HT1080 (cell line): ENCODE measurements at regions not wholly inside any gene's neighbourhood (a gene's known extent, or its start where the extent isn't known, plus 50 kb on each side); places are given as distances from the start of the nearest gene placed in this dataset.
A peak's percentile ranks its signal among the peaks of the same experiment; 100 is the strongest.

ENCODE experiments used
- DNase-seq: peaks from one replicate; pipeline ENCODE4 v3.0.0-alpha.2; 2015; ENCODE audit warnings: low read depth

- DNase-seq = no peak
These were observed 1031.6 kb upstream of the SEMA6D start for GRCh38 chr15:46685681-46686080.

- DNase-seq = no peak
These were observed 1021.0 kb upstream of the SEMA6D start for GRCh38 chr15:46696281-46696680.

GRCh38 chr15:46701346-46701745, 1016.0 kb upstream of the SEMA6D start:
- DNase-seq = no peak

GRCh38 chr15:46701896-46702295, 1015.4 kb upstream of the SEMA6D start:
- no peak for DNase-seq

DNA sequence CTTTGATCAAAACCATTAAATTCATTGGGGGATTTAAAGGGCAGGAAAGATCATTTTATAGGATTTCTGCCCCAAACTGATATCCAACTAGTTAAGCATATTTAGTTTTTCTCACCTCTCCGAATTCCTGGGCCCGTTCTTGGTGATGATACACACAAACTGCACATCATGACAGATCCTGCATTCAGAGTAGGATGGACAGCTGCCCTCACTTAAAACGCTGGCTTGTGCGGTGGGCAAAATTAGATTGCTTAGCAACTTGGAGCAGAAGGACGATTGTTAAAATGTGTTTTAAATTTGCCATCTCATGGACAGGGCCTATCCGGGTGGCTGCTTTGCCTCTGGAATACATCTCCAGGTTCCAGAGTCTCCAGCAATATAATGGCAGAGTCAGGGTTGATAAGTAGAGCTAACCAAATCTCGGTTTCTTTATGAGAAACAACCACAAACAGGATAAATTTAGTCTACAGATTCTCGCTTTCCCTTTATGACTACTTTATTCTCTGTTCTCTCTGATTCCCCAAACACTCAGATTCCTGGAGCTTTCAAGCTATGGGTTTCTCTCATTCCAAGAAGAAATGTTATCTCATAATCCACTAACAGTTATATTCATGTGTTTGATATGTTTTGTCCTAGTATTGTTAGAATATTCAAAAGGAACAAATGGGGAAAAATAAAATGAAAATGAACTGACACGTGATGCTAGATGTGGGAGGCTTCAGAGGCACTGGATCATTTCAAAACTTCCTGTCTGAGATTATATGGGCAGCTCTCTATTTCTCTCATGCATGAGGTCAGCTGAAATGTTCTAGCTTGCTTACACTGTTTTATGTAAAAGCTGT, 1014.1 kb upstream of the SEMA6D start:
- DNase-seq = no peak

GRCh38 chr15:46703871-46704637, 1013.3 kb upstream of the SEMA6D start:
- DNase-seq = no peak

DNA sequence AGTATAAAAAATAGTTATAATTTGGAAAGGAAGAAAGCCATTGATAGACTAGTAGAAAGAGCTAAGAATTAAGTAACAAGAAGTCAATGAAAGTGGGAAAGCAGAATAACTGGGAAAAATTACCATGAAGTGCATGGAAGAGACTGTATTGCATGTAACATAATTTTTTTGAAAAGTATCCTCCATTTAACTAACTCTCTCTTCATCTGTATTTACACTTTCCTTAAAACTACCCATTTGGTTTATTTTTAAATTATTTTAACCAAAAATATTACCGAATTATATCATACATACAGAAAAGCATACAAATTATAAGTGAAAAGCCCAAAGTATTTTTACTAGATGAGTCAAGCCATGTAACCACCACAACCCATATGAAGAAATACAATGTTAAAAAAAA, 1009.9 kb upstream of the SEMA6D start:
- no peak for DNase-seq

GRCh38 chr15:46708226-46708625, 1009.1 kb upstream of the SEMA6D start:
- peak; percentile 12 for DNase-seq

DNA sequence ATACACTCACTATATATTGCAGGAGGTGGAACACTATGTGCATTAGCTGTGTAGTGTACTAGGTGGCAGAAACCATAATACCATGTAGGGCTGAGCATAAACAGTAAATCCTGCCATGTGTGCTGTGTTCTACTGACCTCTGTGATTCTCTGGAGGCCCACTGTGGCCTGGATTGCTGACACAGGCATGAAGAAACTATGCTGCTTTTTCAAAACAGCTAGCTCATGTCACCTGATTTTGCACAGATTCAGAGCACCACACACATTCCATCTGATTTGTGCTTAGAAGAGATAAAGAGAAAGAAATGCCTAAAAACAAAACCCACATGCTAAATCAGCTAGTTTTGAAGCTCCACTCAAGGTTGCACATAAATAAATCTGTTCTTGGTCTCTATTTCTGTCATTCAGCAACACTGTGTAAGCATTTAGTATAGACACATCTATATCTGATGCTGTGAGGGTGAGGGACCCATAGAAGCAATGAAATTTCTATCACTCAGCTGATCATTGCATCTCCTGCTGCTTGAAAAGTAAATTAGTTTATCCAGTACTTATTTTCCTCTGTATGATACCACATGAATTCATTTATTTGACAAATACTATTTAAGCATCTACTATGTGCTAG, 1007.7 kb upstream of the SEMA6D start:
- DNase-seq = no peak

GRCh38 chr15:46710401-46710960, 1006.8 kb upstream of the SEMA6D start:
- no peak for DNase-seq

GRCh38 chr15:46713045-46713444, 1004.3 kb upstream of the SEMA6D start:
- no peak for DNase-seq

DNA sequence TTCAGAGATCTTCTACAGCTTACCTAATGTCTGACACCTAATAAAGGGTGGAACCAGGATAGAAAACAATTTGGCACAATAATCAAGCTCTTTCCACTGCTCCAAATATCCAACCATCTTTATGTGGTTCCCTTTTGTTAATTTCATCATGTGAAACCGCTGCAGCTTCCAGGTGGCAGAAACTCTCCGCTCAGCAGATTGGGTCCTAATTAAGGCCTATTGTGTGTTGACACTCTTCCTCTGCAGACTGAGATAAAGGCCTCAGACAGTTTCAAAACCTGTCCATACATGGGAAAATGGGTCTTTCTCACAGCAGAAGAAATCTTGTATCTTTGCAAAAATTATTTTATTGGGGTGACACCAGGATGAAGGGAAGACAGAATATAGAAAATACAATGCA, 1002.4 kb upstream of the SEMA6D start:
- no peak for DNase-seq

DNA sequence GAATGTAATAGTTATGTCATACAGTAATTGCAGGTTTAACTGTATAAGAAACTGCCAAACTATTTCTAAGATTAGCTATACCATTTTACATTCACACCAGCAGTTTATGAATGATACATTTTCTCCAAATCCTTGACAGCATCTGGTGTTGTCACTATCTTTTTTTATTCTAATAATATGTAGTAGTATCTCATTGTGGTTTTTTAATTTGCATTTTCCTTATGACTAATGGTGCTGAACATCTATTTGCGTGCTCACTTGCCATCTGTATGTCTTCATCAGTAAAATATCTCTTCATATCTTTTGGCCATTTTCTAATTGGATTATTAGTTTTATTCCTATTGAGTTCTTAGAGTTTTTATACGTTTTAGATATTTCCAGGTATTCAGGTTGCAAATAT, 994.0 kb upstream of the SEMA6D start:
- DNase-seq = no peak

DNA sequence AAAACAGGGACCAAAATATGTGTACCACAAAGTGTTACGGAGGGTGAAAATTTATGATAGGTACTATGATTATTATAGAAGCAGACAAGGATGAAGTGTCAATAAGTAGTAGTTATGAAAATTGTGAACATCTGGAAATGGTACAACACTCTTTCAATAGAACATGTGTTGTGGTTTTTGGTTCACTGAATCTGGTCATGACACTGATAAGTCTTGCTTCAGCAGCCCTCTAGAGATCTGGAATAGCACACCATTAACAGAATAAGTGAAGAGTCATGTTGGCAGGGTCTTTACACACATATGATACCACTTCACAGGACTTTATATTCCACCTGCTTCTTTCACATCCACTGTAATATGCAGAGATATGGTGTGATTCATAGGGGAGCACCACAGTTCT, 985.2 kb upstream of the SEMA6D start:
- DNase-seq = no peak

GRCh38 chr15:46735115-46735514, 982.2 kb upstream of the SEMA6D start:
- DNase-seq = no peak

DNA sequence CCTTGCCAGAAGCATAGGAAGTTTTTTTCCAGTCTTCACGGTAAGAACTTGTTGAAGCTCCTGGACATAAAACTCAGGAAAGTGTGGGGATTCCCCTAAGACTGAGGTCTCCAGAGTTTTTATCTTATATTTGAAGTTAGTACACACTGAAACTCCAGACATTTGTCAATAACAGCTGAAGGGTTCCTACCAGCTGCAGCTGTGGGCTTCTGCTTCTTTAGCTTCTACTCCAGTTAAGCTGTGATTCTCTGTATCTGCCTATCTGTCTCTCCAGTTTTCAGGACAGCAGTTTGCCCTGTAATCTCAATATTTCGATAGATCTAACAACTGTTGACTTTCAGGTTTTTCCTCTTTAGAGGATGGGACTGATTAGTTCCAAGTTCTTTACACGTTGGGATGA, 966.0 kb upstream of the SEMA6D start:
- DNase-seq = no peak

GRCh38 chr15:46753946-46754345, 963.4 kb upstream of the SEMA6D start:
- DNase-seq = no peak

GRCh38 chr15:46763091-46763490, 954.2 kb upstream of the SEMA6D start:
- DNase-seq = no peak

DNA sequence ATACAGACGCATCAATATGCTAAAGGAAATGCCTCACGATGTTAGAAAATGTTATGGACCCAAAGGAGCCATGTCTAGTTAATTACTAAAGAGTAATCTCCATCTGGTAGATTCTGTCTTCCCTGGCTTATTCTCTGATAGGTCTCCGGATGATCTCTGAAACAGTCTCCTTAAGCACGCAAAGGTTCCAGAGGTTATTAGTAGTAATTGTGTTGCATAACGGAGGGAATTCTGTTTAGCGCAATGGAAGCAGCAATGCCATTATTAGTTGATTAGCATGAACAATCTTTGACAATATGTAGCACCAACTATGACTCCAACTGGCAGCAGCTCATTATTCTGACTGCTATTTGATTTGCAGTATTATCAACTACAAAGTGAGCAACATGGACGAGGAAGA, 952.5 kb upstream of the SEMA6D start:
- DNase-seq = no peak

- no peak for DNase-seq
These were observed 951.3 kb upstream of the SEMA6D start for GRCh38 chr15:46766021-46766420.

DNA sequence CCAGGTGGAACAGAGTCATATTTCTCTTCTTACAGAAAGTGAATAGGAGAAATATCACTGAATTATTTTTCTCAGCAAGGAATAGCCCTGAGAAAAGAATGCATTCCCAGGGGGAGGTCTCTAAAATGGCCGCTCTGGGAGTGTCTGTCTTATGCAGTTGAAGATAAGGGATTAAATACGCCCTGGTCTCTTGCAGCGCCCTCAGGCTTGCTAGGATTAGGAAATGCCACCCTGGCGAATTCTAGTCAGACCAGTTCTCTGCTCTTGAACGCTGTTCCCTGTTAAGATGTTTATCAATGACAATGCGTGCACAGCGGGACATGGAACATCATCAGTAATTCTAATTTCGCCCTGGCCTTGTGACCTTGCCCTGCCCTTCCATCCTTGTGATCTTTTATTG, 949.0 kb upstream of the SEMA6D start:
- DNase-seq = no peak

GRCh38 chr15:46773016-46773415, 944.3 kb upstream of the SEMA6D start:
- no peak for DNase-seq
